IPS DF 4.7 (cell line): ENCODE measurements at regions not wholly inside any gene's neighbourhood (a gene's known extent, or its start where the extent isn't known, plus 50 kb on each side); places are given as distances from the start of the nearest gene placed in this dataset.

Experiments
- DNase-seq: peaks from one replicate; pipeline ENCODE4 v3.0.0-alpha.2; 2013; ENCODE audit warnings: low spot score; ENCODE audit errors: extremely low read depth

DNA sequence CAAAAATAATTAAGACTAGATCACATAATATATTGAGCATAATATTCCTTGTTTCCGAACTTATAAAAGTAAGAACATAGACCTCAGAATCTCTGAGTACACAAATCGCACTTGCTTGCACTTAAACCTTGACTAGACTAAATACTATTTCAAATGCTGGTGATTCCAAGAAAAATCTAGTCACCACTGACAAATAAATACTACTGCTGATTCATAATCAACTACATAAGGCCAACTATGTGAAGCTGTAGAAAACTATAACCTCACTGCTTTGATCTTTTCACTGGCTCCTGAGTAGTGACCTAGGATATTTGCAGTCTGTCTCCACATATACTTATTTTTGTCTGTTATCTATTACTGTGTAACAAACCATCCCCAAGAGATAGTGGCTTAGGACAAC, 245.4 kb downstream of the DIO2 start:
- DNase-seq = no peak

DNA sequence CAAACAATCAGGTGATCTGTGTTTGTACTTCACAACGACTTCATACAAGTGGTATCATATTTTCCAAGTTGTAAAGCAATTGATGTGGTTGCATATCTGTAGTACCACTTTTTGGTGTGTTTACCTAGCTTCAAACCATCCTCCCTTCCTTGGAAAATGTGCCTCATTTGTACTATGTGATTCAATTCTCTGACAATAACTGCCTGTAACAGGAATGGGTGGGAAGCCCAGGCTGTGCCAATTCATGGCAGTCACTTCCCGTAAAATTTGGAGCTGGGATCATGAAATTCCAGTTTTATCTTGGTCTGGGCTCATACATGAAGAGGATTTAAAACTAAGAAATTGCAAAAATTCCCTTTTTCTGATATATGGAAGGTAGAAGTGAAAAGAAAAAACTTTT, 250.1 kb downstream of the DIO2 start:
- no peak for DNase-seq

DNA sequence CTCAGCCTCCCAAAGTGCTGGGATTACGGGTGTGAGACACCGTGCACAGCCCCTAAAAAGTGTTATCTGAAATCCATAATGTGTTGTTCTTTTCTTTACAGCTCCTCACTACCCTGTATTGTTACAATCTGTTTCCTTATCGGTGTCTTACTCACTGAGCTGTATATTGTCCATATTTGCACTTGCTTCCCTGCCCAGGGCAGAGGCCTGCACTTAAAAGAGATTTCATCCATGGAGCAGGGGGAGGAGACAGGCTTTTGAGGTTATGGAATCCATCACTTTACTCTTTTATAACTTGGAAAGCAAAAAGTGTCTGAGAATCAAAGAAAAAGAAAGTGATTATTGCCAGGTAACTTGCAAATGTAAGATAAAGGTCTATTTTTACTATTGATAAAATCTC, 251.0 kb downstream of the DIO2 start:
- no peak for DNase-seq

DNA sequence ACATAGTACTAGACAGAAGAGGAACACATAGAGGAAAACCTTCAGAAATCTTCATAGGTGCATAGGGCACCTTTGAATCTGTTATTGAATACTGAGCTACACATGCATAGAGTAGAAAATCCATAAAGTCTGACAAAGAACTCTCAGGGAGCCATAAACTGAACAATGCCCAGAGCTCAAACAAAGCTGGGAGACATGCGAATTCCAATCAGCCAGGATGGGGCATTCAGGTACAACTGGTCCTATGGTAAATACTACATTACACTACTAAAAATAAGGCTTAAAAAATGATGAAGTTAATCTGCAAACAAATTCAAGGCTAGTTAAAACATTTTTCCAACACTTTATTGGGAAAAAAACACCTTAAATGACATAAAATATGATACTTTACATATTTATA, 259.7 kb downstream of the DIO2 start:
- DNase-seq = no peak

DNA sequence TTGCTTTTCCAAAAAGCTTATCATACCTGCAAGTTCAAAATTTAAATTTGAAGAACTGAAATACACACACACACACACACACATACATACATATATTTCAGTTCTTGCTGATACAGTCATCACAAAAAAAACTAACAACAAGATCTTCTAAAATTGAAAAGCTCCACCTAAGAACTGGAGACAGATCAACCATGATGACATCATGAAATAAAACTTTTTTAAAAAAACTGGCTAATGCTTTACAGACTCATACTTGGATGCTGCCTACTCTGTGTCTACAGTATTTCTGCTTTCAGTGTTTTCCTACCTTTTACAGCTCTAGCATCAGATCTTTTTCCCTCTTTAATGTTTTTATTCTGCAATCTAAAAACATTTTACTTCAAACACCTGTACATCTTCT, 261.4 kb downstream of the DIO2 start:
- no peak for DNase-seq

DNA sequence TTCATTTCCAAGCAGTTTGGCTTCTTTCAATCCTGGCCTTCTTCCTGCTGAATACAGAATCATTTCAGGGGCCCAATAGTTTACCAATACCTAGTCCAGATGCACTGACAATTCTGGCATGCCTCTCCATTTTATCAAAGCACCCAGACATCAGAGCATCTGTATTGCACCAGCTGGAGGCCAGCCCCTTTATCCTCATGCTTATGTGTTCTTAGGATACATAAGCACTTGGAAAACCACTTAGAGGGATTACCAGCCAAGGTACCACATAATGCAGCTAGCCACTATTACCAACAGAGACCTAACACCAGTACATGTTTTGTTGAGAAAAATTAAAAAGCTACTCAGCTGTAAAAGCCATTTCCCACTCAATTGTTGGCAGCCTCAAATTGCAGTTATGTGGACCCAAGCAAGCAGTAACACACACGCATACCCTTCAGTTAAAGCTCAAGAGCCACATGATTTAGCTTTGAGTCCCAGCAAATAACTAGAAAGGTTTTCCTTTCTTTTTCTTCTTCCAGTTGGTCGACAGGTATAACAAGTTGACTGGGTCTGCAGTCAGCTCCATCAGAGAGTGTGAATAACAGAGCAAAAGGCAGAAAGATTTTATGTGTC, 263.8 kb downstream of the DIO2 start:
- DNase-seq = no peak

DNA sequence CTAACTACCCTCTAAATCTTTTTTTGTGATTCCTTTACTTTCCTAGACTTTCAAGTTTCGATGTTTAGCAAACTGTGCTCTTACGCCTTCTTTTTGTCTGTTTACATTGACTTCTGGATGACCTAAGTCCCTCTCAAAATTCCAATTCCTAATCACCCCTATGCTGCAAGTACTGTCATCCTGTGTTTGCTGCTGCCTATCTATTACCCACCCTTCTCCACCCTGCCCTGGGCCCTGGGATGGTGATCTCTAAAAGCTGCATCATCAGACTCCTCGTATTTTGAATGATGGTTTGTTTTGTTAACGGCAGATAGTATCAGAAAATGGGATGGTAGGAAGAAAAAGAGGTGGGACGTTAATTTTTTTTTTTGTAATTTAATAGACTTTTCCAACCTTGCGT, 272.1 kb downstream of the DIO2 start:
- no peak for DNase-seq

DNA sequence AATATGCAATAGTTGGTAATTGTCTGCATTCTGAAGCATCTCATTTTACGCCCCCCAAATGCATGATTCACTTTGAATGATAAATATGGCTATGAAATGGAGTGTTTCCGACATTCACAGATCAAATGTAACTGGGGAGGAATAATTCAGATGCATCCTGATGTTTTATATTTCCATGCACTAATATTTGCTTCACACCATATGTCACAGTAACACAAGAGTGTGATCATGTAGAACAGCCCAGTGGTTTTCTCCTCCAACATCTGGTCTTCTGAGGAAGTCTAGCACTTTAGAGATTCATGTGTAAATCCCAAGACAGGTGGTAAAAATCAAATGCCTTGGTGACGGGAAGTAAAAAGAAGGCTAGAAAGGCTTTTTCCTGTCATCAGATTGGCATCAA, 273.1 kb downstream of the DIO2 start:
- no peak for DNase-seq

DNA sequence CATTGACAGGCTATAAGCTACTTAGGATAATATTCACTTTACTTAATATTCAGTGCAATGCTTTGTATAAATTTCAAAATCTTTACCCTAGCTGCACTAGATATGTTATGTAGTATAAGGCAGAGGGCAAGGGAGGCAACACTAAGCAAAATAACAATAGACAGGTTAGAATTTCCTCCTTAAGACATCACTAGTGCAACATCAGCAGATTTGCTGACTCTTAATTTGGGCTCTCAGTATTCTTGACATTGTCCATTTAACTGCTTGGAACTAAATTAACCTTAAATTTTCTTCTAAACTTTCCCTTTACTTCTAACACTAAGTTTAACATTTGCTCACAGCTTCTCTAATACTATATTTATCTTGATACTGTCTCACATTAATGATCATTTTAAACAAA, 273.9 kb downstream of the DIO2 start:
- no peak for DNase-seq

DNA sequence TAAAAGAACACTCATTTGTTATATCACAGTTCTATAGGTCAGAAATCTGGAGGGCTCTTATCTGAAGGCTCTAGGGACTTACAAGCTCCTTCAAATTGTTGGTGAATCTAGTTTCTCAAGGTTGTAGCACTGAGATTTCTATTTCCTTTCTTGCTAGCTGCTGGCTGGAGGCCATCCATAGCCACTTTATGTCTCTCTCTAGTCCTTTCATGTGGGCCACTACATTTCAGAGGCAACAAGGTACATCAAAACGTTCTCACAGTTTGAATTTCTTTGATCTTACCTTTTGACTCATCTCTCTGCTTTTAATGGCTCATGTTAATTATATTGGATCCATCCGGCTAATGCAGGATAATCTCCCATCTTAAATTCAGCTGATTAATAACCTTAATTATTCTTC, 286.8 kb downstream of the DIO2 start:
- DNase-seq = no peak

DNA sequence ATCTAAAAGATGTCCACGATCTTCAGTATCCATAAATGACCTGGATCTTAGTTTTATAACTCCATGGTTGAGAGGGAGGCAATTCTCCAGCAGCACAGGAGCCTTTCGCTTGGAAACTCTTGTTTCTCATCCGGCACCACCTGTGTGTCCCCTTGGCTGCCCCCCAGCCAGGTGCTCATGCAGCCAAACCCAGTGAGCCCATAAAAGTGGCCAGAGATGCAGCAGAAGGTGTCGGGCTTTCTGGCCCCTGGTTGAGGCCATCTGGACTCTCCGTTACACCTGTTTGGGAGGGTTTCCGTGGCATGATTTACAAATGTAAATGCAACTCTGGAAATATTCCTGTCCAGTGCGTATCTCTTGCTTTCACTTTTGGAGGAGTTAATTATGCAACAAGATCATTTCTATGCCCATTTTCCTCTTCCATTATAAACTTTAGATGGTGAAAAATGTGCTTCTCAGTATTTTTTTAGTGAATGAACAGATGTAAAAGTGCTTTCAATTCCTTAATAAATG, 291.1 kb downstream of the DIO2 start:
- no peak for DNase-seq
